HEK293 (cell line): ENCODE measurements at regions not wholly inside any gene's neighbourhood (a gene's known extent, or its start where the extent isn't known, plus 50 kb on each side); places are given as distances from the start of the nearest gene placed in this dataset.

Source experiments
- CTCF ChIA-PET: fragments of 350-600 bp; formaldehyde crosslinking; extraction: SDS; loops from one replicate; lab custom pipeline; 2021; ENCODE audit warnings: antibody characterized with exemption; lab: Yijun Ruan, JAX
- POLR2A ChIA-PET: fragments of 300-600 bp; formaldehyde crosslinking; extraction: SDS; loops from one replicate; lab custom pipeline; 2020; ENCODE audit warnings: antibody characterized with exemption, inconsistent platforms; lab: Yijun Ruan, JAX
- H3K27ac ChIP-seq: fragments of 200-500 bp; sonication (Bioruptor generic); 2 replicates; pipeline ENCODE4 v1.5.1; 2014; ENCODE audit warnings: low read depth, low read length, control low read depth, inconsistent platforms; ENCODE audit errors: extremely low read depth
- H3K36me3 ChIP-seq, 2 experiments: fragments of 200-500 bp in 1 of 2; sonication (Bioruptor generic) in 1 of 2; 1 replicate in 1 of 2; 2 replicates in 1 of 2; pipeline ENCODE4 v1.5.1; 2014 to 2017; ENCODE audit warnings: inconsistent platforms in 2 of 2, low read length in 2 of 2; ENCODE audit not compliant: control insufficient read depth in 2 of 2, insufficient read depth in 1 of 2
- H3K4me1 ChIP-seq: fragments of 200-500 bp; sonication (Bioruptor generic); 2 replicates; pipeline ENCODE4 v1.5.1; 2014; ENCODE audit warnings: mild to moderate bottlenecking, low read length, inconsistent platforms; ENCODE audit not compliant: control insufficient read depth, insufficient read depth
- H3K4me3 ChIP-seq: 2 replicates; pipeline ENCODE4 v1.5.1; 2011; ENCODE audit warnings: low read depth, mild to moderate bottlenecking, control low read depth, low read length, moderate library complexity
- H3K9me3 ChIP-seq: fragments of 200-500 bp; sonication (Bioruptor generic); 2 replicates; pipeline ENCODE4 v1.5.1; 2014; ENCODE audit warnings: low read depth, low read length, inconsistent platforms; ENCODE audit not compliant: control insufficient read depth, insufficient read depth
- BCL11B ChIP-seq: fragments of 450-650 bp; formaldehyde crosslinking; IDR thresholded peaks from 2 replicates; pipeline ENCODE4 v1.5.1; 2016; ENCODE audit warnings: low read depth, missing biosample characterization, missing genetic modification characterization
- EGR2 ChIP-seq: fragments of 450-650 bp; formaldehyde crosslinking; IDR thresholded peaks from 2 replicates; pipeline ENCODE4 v1.5.1; 2016; ENCODE audit warnings: low read depth, missing biosample characterization, missing genetic modification characterization
- FEZF1 ChIP-seq: fragments of 450-650 bp; formaldehyde crosslinking; IDR thresholded peaks from 2 replicates; pipeline ENCODE4 v1.5.1; 2016; ENCODE audit warnings: missing biosample characterization, missing genetic modification characterization
- GFI1B ChIP-seq: fragments of 450-650 bp; formaldehyde crosslinking; IDR thresholded peaks from 2 replicates; pipeline ENCODE4 v1.5.1; 2016; ENCODE audit warnings: missing biosample characterization, missing genetic modification characterization
- GLIS2 ChIP-seq: fragments of 450-650 bp; formaldehyde crosslinking; IDR thresholded peaks from 2 replicates; pipeline ENCODE4 v1.5.1; 2016; ENCODE audit warnings: missing biosample characterization, missing genetic modification characterization
- HOXC10 ChIP-seq: sonication (generic); formaldehyde crosslinking; IDR thresholded peaks from 2 replicates; pipeline ENCODE4 v1.8.1; 2023; ENCODE audit warnings: mild to moderate bottlenecking, missing genetic modification reagents
- PRDM10 ChIP-seq: fragments of 450-650 bp; formaldehyde crosslinking; IDR thresholded peaks from 2 replicates; pipeline ENCODE4 v1.5.1; 2016; ENCODE audit warnings: missing biosample characterization, missing genetic modification characterization
- PRDM6 ChIP-seq: fragments of 450-650 bp; formaldehyde crosslinking; IDR thresholded peaks from 2 replicates; pipeline ENCODE4 v1.5.1; 2017; ENCODE audit warnings: missing biosample characterization, missing genetic modification characterization
- REPIN1 ChIP-seq: fragments of 450-650 bp; formaldehyde crosslinking; IDR thresholded peaks from 2 replicates; pipeline ENCODE4 v1.5.1; 2017; ENCODE audit warnings: missing biosample characterization, missing genetic modification characterization, low read depth
- SETDB1 ChIP-seq: IDR thresholded peaks from one replicate; pipeline ENCODE4 v1.6.1; 2017; ENCODE audit warnings: mild to moderate bottlenecking, low read length, moderate library complexity, mixed read lengths; ENCODE audit not compliant: insufficient read length
- SP2 ChIP-seq: fragments of 450-650 bp; formaldehyde crosslinking; IDR thresholded peaks from 2 replicates; pipeline ENCODE4 v1.5.1; 2016; ENCODE audit warnings: missing biosample characterization, missing genetic modification characterization
- ZBTB20 ChIP-seq: fragments of 450-650 bp; formaldehyde crosslinking; IDR thresholded peaks from 2 replicates; pipeline ENCODE4 v1.5.1; 2016; ENCODE audit warnings: missing biosample characterization, missing genetic modification characterization
- ZBTB21 ChIP-seq: fragments of 450-650 bp; formaldehyde crosslinking; IDR thresholded peaks from 2 replicates; pipeline ENCODE4 v1.5.1; 2017; ENCODE audit warnings: missing biosample characterization, missing genetic modification characterization
- ZBTB7A ChIP-seq: fragments of 450-650 bp; formaldehyde crosslinking; IDR thresholded peaks from 2 replicates; pipeline ENCODE4 v1.5.1; 2016; ENCODE audit warnings: low read depth, missing biosample characterization, missing genetic modification characterization
- ZFP37 ChIP-seq: fragments of 450-650 bp; formaldehyde crosslinking; IDR thresholded peaks from 2 replicates; pipeline ENCODE4 v1.5.1; 2016; ENCODE audit warnings: missing biosample characterization, missing genetic modification characterization
- ZNF16 ChIP-seq: fragments of 450-650 bp; formaldehyde crosslinking; IDR thresholded peaks from 2 replicates; pipeline ENCODE4 v1.5.1; 2016; ENCODE audit warnings: low read depth, missing biosample characterization, missing genetic modification characterization
- ZNF354C ChIP-seq: fragments of 450-650 bp; formaldehyde crosslinking; IDR thresholded peaks from 2 replicates; pipeline ENCODE4 v1.5.1; 2016; ENCODE audit warnings: missing biosample characterization, missing genetic modification characterization, low read depth, borderline replicate concordance
- ZNF433 ChIP-seq: fragments of 450-650 bp; formaldehyde crosslinking; IDR thresholded peaks from 2 replicates; pipeline ENCODE4 v1.5.1; 2016; ENCODE audit warnings: missing biosample characterization, missing genetic modification characterization, low read depth
- ZNF488 ChIP-seq: fragments of 450-650 bp; formaldehyde crosslinking; IDR thresholded peaks from 2 replicates; pipeline ENCODE4 v1.5.1; 2016; ENCODE audit warnings: missing biosample characterization, missing genetic modification characterization
- ZNF518A ChIP-seq: fragments of 450-650 bp; formaldehyde crosslinking; conservative IDR thresholded peaks from 2 replicates; pipeline ENCODE4 v1.5.1; 2016; ENCODE audit warnings: low read depth, missing biosample characterization, missing genetic modification characterization
- ZNF585B ChIP-seq: fragments of 450-650 bp; formaldehyde crosslinking; IDR thresholded peaks from 2 replicates; pipeline ENCODE4 v1.5.1; 2016; ENCODE audit warnings: missing biosample characterization, missing genetic modification characterization
- ZNF596 ChIP-seq: fragments of 450-650 bp; IDR thresholded peaks from 2 replicates; pipeline ENCODE4 v1.5.0; 2018; ENCODE audit warnings: missing biosample characterization, mild to moderate bottlenecking, missing genetic modification characterization, moderate library complexity
- ZNF610 ChIP-seq: fragments of 450-650 bp; formaldehyde crosslinking; IDR thresholded peaks from 2 replicates; pipeline ENCODE4 v1.5.1; 2016; ENCODE audit warnings: missing biosample characterization, missing genetic modification characterization, borderline replicate concordance
- ZNF626 ChIP-seq: fragments of 450-650 bp; sonication (Bioruptor Pico); formaldehyde crosslinking; IDR thresholded peaks from 2 replicates; pipeline ENCODE4 v1.5.1; 2018; ENCODE audit warnings: missing biosample characterization, missing genetic modification characterization, inconsistent platforms
- ZSCAN30 ChIP-seq: fragments of 450-650 bp; IDR thresholded peaks from 2 replicates; pipeline ENCODE4 v1.5.1; 2018; ENCODE audit warnings: missing biosample characterization, mild to moderate bottlenecking, missing genetic modification characterization, moderate library complexity

- Histone ChIP-seq H3K27ac (no peak overlapping the region), H3K9me3 (no peaks in the 10 kb centered on the region), H3K4me1 (no peaks in the 10 kb centered on the region)
- CTCF ChIA-PET, result no interaction called here
- TF ChIP-seq SP2 (no peak), ZNF488 (tag by site-specific recombination) (no peak), EGR2 (tag by site-specific recombination) (no peak), PRDM10 (no peak), BCL11B (tag by site-specific recombination) (no peak), ZNF626 (no peak), ZNF585B (no peak), ZSCAN30 (no peak)
- TF ChIP-seq, all 188 proteins: peak for 0
- no peak overlapping the region for H3K4me3 ChIP-seq
- POLR2A ChIA-PET, result no interaction called here
- H3K36me3 ChIP-seq, result no peaks in the 10 kb centered on the region
These were observed 170.3 kb upstream of the MITF start for GRCh38 chr3:69568951-69569350.

GRCh38 chr3:69568458-69568857 lies 170.8 kb upstream of the MITF start:
- Histone ChIP-seq H3K27ac (no peak overlapping the region), H3K9me3 (no peaks in the 10 kb centered on the region), H3K4me1 (no peaks in the 10 kb centered on the region), H3K36me3 (no peaks in the 10 kb centered on the region), H3K4me3 (no peak overlapping the region)
- ChIA-PET POLR2A (no interaction called here), CTCF (no interaction called here)
- TF ChIP-seq HOXC10 (CRISPR knock-in tag) (no peak), ZNF16 (tag by site-specific recombination) (no peak), GLIS2 (tag by site-specific recombination) (no peak), ZNF433 (no peak), ZNF354C (no peak), FEZF1 (tag by site-specific recombination) (no peak), ZFP37 (tag by site-specific recombination) (no peak), ZNF518A (tag by site-specific recombination) (no peak), ZNF610 (tag by site-specific recombination) (no peak), ZBTB7A (tag by site-specific recombination) (no peak), SETDB1 (no peak), PRDM6 (tag by site-specific recombination) (no peak), GFI1B (tag by site-specific recombination) (no peak), ZBTB21 (tag by site-specific recombination) (no peak), ZNF596 (tag by site-specific recombination) (no peak), ZBTB20 (no peak), REPIN1 (tag by site-specific recombination) (no peak)
